ENCODE measurements at regions not wholly inside any gene's neighbourhood (a gene's known extent, or its start where the extent isn't known, plus 50 kb on each side); places are given as distances from the start of the nearest gene placed in this dataset.

DNA sequence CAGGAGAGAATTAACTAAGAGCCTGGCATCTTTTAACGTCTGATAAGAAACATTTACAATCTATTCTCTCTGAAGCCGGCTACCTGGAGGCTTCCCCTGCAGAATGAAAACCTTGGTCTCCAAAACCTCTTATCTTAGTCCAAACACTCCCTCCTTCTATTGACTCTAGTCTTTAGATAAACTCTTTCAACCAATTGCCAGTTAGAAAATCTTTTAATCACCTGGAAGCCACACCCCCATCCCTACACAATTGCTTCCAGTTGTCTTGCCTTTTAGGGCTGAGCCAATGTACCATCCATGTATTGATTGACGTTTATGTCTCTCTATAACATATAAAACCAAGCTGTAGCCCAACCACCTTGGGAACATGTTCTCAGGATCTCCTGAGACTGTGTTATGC lies 1343.1 kb upstream of the C9orf72 start:
- no peak overlapping the region for H3K27ac ChIP-seq (replicated peaks in 1 of 4)
- H3K4me3 ChIP-seq: no peak overlapping the region
- DNase-seq (ENCODE audit: extremely low spot score): no peak
- no peaks in the 10 kb centered on the region for H3K4me1 ChIP-seq
- H3K27me3 ChIP-seq: no peaks in the 10 kb centered on the region
- TF ChIP-seq EP300 (IDR thresholded peaks at IDR 0.05): no peak
- H3K36me3 ChIP-seq: no peaks in the 10 kb centered on the region
- 81% methylated on average over 3 of the region's 3 CpGs for WGBS
- intact Hi-C loops (cut with DNase I): no loop called here
- H3K9me3 ChIP-seq: no peaks in the 10 kb centered on the region

DNA sequence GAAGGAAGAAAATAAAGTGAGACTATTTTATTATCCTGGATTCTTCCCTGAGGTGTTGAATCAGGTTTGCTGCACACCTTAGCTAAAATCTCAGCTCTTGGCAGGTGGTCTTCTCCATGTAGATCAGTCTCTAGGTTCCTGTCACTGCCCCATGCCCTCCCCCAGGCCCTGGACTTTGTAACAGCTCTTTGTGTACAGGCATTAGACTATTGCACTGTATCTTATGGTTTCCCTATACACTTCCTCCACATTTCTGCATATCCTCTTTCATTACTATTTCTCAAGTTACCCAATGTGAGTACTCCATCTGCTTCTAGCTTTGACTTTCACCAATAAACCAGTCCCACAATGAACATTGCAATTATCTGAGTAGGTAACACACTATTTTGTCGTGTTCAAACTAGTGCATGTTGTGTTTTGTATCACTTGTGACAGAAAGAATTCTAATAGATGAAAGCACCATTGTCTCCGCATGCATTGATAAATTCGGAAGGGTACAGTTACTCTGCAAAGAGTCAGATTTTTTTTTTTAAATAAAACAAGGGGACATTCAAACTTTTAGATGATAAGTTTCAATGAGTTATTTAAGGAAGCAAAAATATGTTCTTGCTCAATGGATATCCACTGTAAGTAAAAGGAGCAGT lies 1348.7 kb upstream of the C9orf72 start:
- H3K27me3 ChIP-seq: no peaks in the 10 kb centered on the region
- DNase-seq (ENCODE audit: extremely low spot score): no peak
- TF ChIP-seq EP300 (IDR thresholded peaks at IDR 0.05) (no peak), POLR2A (IDR thresholded peaks at IDR 0.05; ENCODE audit: low read depth) (no peak), POLR2AphosphoS5 (IDR thresholded peaks at IDR 0.05) (no peak)
- TF ChIP-seq, protein P1, sequence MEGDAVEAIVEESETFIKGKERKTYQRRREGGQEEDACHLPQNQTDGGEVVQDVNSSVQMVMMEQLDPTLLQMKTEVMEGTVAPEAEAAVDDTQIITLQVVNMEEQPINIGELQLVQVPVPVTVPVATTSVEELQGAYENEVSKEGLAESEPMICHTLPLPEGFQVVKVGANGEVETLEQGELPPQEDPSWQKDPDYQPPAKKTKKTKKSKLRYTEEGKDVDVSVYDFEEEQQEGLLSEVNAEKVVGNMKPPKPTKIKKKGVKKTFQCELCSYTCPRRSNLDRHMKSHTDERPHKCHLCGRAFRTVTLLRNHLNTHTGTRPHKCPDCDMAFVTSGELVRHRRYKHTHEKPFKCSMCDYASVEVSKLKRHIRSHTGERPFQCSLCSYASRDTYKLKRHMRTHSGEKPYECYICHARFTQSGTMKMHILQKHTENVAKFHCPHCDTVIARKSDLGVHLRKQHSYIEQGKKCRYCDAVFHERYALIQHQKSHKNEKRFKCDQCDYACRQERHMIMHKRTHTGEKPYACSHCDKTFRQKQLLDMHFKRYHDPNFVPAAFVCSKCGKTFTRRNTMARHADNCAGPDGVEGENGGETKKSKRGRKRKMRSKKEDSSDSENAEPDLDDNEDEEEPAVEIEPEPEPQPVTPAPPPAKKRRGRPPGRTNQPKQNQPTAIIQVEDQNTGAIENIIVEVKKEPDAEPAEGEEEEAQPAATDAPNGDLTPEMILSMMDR (IDR thresholded peaks at IDR 0.05): no peak
- H3K36me3 ChIP-seq: no peaks in the 10 kb centered on the region
- intact Hi-C loops (cut with DNase I): no loop called here
- no peak overlapping the region for H3K27ac ChIP-seq (replicated peaks in 1 of 4)
- WGBS: 85% methylated on average over 3 of the region's 3 CpGs
- no peak overlapping the region for H3K4me3 ChIP-seq
- no peaks in the 10 kb centered on the region for H3K4me1 ChIP-seq
- H3K9me3 ChIP-seq: no peaks in the 10 kb centered on the region

DNA sequence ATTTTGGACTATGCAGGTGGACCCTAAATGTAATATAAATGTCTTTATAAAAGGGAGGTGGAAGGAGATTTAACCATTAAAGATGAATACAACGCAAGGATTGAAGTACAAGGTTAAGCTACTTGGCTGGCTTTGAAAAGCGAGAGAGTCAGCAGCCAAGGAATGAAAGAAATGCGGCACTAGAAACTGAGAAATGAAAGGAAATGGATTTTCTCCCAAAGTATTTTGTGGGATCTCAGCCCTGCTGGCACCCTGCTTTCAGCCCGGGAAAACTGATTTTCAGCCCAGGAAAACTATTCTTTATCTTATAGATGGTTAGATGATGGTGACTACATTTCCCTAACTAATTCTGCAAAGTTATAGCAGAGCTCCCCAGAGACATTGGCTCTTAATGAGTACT lies 1349.6 kb upstream of the C9orf72 start:
- TF ChIP-seq, protein P1 (IDR thresholded peaks at IDR 0.05): no peak
- TF ChIP-seq EP300 (IDR thresholded peaks at IDR 0.05) (no peak), POLR2A (IDR thresholded peaks at IDR 0.05; ENCODE audit: low read depth) (no peak), POLR2AphosphoS5 (IDR thresholded peaks at IDR 0.05) (no peak)
- 41% methylated on average over 4 of the region's 4 CpGs for WGBS
- Histone ChIP-seq H3K4me3 (no peak overlapping the region), H3K27me3 (no peaks in the 10 kb centered on the region), H3K9me3 (no peaks in the 10 kb centered on the region), H3K27ac (replicated peaks in 1 of 4) (no peak overlapping the region), H3K4me1 (no peaks in the 10 kb centered on the region), H3K36me3 (no peaks in the 10 kb centered on the region)
- no peak for DNase-seq (ENCODE audit: extremely low spot score)
- intact Hi-C loops (cut with DNase I): no loop called here

DNA sequence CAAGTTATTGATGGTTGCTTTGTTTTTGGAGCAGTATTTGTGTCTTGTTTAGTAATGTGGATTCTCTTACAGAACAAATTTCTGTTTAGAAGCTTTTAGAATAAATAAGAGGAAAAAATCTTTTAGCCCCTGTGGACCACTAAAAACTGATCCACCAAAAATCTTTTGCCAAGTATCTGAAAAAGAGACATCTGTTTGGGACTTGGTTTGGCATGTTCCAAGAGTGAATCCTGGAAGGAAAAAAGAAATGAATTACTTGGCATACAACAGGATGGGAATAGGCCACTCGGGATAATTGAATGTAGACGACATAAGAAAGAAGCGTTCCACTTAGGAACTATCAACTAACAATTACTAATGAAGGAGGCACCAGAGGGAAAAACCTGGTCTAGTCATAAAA lies 1350.1 kb upstream of the C9orf72 start:
- Histone ChIP-seq H3K27me3 (no peaks in the 10 kb centered on the region), H3K4me1 (no peaks in the 10 kb centered on the region), H3K27ac (replicated peaks in 1 of 4) (no peak overlapping the region), H3K9me3 (no peaks in the 10 kb centered on the region), H3K4me3 (no peak overlapping the region), H3K36me3 (no peaks in the 10 kb centered on the region)
- intact Hi-C loops (cut with DNase I): no loop called here
- no peak for DNase-seq (ENCODE audit: extremely low spot score)
- 40% methylated on average over 3 of the region's 3 CpGs for WGBS
- TF ChIP-seq POLR2AphosphoS5 (IDR thresholded peaks at IDR 0.05) (no peak), POLR2A (IDR thresholded peaks at IDR 0.05; ENCODE audit: low read depth) (no peak), EP300 (IDR thresholded peaks at IDR 0.05) (no peak)
- TF ChIP-seq, protein P1 (IDR thresholded peaks at IDR 0.05): no peak

DNA sequence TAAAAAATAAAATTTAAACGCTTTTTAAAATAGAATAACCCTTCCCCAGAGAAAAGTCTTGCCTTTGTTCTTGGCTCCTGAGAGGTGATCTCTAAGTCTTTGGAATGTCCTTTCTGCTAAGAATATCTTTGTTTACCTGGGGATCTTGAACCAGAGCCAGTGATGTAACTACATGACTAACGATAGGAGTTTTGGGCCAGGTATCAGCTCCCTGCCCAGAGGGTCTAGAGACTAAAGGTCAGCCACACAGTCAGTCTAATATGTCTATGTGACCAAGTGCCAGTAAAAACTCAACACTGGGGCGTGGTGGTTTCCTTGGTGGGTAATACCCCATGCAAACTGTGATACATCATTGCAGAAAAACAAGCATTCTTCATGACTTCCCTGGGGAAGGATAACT lies 1351.9 kb upstream of the C9orf72 start:
- Histone ChIP-seq H3K9me3 (no peaks in the 10 kb centered on the region), H3K4me1 (no peaks in the 10 kb centered on the region), H3K36me3 (no peaks in the 10 kb centered on the region), H3K27me3 (no peaks in the 10 kb centered on the region), H3K4me3 (no peak overlapping the region), H3K27ac (replicated peaks in 1 of 4) (no peak overlapping the region)
- no peak for TF ChIP-seq EP300 (IDR thresholded peaks at IDR 0.05)
- 49% methylated on average over 3 of the region's 3 CpGs for WGBS
- DNase-seq (ENCODE audit: extremely low spot score): no peak
- intact Hi-C loops (cut with DNase I): no loop called here

DNA sequence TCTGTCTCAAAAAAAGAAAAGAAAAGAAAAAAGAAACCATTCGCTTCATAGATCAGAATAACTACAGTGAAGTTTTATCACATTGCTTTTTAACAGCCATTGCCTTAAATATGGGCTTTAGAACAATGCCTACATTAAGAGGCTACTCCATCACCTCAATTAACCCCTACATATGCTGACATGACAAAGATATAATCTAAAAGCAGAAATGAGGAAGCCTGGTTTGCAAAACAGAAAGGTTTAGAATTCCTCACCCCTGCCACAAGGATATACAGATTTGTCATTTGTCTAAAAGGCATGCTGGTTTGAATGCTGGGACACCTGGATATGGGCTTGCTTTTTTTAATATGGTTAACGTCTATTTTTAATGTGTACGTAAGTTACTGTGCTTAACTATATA lies 1353.0 kb upstream of the C9orf72 start:
- no peaks in the 10 kb centered on the region for H3K9me3 ChIP-seq
- TF ChIP-seq POLR2A (IDR thresholded peaks at IDR 0.05; ENCODE audit: low read depth) (no peak), EP300 (IDR thresholded peaks at IDR 0.05) (no peak), POLR2AphosphoS5 (IDR thresholded peaks at IDR 0.05) (no peak)
- TF ChIP-seq, protein P1 (IDR thresholded peaks at IDR 0.05): no peak
- no peaks in the 10 kb centered on the region for H3K36me3 ChIP-seq
- H3K27ac ChIP-seq (replicated peaks in 1 of 4): no peak overlapping the region
- WGBS: 69% methylated on average over 3 of the region's 3 CpGs
- DNase-seq (ENCODE audit: extremely low spot score): no peak
- no peaks in the 10 kb centered on the region for H3K27me3 ChIP-seq
- no peak overlapping the region for H3K4me3 ChIP-seq
- intact Hi-C loops (cut with DNase I): no loop called here
- no peaks in the 10 kb centered on the region for H3K4me1 ChIP-seq

Data from esophagus muscularis mucosa (tissue), 4 donors.